CD4-positive, CD25-positive, alpha-beta regulatory T cell (primary cell): ENCODE measurements at regions not wholly inside any gene's neighbourhood (a gene's known extent, or its start where the extent isn't known, plus 50 kb on each side); places are given as distances from the start of the nearest gene placed in this dataset.
A peak's percentile ranks its signal among the peaks of the same experiment; 100 is the strongest.

Experiments
- ATAC-seq, 2 donors: fragments of 150-1000 bp; cut with Tn5 transposase; one replicate each; pipeline ENCODE4 v1.10.0; 2021; ENCODE audit warnings: low read depth in 2 of 2, moderate number of reproducible peaks in 2 of 2, moderate library complexity in 1 of 2
- DNase-seq, 3 donors: peaks; one replicate each; pipeline versions ENCODE4 v3.0.0 to v3.0.0-alpha.2; 2012 to 2022; ENCODE audit warnings: mixed read lengths in 1 of 3
- H3K27ac ChIP-seq: one replicate; pipeline ENCODE4 v1.7.0; 2013; ENCODE audit warnings: mild to moderate bottlenecking, low read length; ENCODE audit not compliant: insufficient read depth, poor library complexity, severe bottlenecking
- H3K27me3 ChIP-seq: one replicate; pipeline ENCODE4 v1.7.0; 2013; ENCODE audit warnings: low read length; ENCODE audit not compliant: control insufficient read depth, insufficient read depth
- H3K36me3 ChIP-seq: one replicate; pipeline ENCODE4 v1.7.0; 2013; ENCODE audit warnings: mild to moderate bottlenecking, low read length, moderate library complexity; ENCODE audit not compliant: control insufficient read depth, insufficient read depth
- H3K4me1 ChIP-seq: 2 replicates; pipeline ENCODE4 v1.7.0; 2013; ENCODE audit warnings: mild to moderate bottlenecking, low read length; ENCODE audit not compliant: insufficient read depth, control insufficient read depth, poor library complexity, severe bottlenecking
- H3K4me3 ChIP-seq: one replicate; pipeline ENCODE4 v1.7.0; 2013; ENCODE audit warnings: low read depth, mild to moderate bottlenecking, low read length, moderate library complexity
- H3K9me3 ChIP-seq, 2 experiments: 1 replicate in 1 of 2; 2 replicates in 1 of 2; pipeline ENCODE4 v1.7.0; 2013; ENCODE audit warnings: low read length in 2 of 2, mild to moderate bottlenecking in 1 of 2, moderate library complexity in 1 of 2; ENCODE audit not compliant: control insufficient read depth in 2 of 2
- H3K27ac Mint-ChIP-seq, 3 donors: one replicate each; pipeline ENCODE4 v1.8.0; 2020 to 2022; ENCODE audit warnings: mild to moderate bottlenecking in 3 of 3, mixed read lengths in 3 of 3, moderate library complexity in 2 of 3
- H3K27me3 Mint-ChIP-seq: one replicate; pipeline ENCODE4 v1.8.0; 2022; ENCODE audit warnings: mild to moderate bottlenecking, mixed read lengths
- H3K36me3 Mint-ChIP-seq: one replicate; pipeline ENCODE4 v1.8.0; 2020; ENCODE audit warnings: mixed read lengths
- H3K4me1 Mint-ChIP-seq, 4 donors: one replicate each; pipeline ENCODE4 v1.8.0; 2020 to 2022; ENCODE audit warnings: mixed read lengths in 4 of 4, mild to moderate bottlenecking in 1 of 4
- H3K4me3 Mint-ChIP-seq, 4 donors: one replicate each; pipeline ENCODE4 v1.8.0; 2020 to 2022; ENCODE audit warnings: mild to moderate bottlenecking in 4 of 4, mixed read lengths in 4 of 4, moderate library complexity in 3 of 4
- H3K9me3 Mint-ChIP-seq, 7 donors: one replicate each; pipeline ENCODE4 v1.8.0; 2020 to 2022; ENCODE audit warnings: mixed read lengths in 7 of 7, mild to moderate bottlenecking in 3 of 7, moderate library complexity in 2 of 7

DNA sequence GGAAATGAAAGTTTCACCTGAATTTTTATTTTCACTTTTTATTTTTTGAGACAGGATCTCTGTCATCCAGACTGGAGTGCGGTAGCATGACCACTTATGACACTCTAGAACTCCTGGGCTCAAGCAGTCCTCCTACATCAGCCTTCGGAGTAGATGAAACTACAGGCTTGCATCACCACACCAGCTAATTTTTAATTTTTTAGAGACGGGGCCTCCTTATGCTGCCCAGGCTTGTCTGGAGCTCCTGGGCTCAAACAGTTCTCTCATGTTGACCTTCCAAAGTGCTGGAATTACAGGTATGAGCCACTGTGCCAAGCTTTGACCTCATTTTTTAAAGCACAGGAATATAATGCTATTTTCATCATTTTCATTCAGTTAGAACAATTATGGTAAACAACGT is 297.0 kb upstream of the KLHL1 start:
- Mint-ChIP-seq H3K27me3 (no peaks in the 10 kb centered on the region), H3K36me3 (no peaks in the 10 kb centered on the region), H3K4me1 (no peaks in the 10 kb centered on the region), H3K9me3 (peaks cover 0 to 14% (median 2%) of the 10 kb centered on the region in 7 donors), H3K4me3 (no peak overlapping the region), H3K27ac (no peak overlapping the region)
- H3K27ac ChIP-seq: no peak overlapping the region
- H3K4me1 ChIP-seq: no peaks in the 10 kb centered on the region
- H3K27me3 ChIP-seq: no peaks in the 10 kb centered on the region
- ATAC-seq (no peak), DNase-seq (no peak)
- H3K4me3 ChIP-seq: no peak overlapping the region
- H3K36me3 ChIP-seq: no peaks in the 10 kb centered on the region
- H3K9me3 ChIP-seq: peaks cover 0 to 3% of the 10 kb centered on the region in 2 experiments

DNA sequence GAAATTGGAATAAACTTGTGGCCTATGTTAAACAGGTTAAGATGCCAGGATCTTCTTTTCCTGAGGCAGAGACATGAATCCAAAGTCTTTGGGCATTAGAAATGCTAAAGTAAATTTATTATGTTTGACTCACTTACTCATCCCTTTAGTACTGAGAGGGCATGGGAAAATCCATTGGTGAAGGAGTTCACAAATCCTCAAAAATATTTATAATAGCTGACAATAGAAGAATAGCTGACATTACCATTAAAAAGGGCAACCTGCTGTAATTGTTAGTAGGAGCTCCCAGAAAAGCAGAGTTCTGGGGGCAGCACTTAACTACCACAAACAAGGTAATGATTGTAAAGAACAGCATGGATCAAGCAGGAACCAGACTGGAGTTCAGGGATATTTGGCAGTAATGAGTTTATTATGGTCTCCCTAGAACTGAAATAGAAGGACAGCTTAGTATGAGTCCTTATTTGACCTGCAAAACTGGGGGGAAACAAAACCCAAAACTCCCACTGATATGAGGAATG is 285.8 kb upstream of the KLHL1 start:
- no peaks in the 10 kb centered on the region for H3K36me3 Mint-ChIP-seq
- ATAC-seq (no peak), DNase-seq (no peak)
- H3K27ac Mint-ChIP-seq: no peak overlapping the region
- Histone ChIP-seq H3K27ac (no peak overlapping the region), H3K9me3 (no peaks in the 10 kb centered on the region), H3K4me3 (no peak overlapping the region), H3K36me3 (no peaks in the 10 kb centered on the region), H3K27me3 (no peaks in the 10 kb centered on the region), H3K4me1 (no peaks in the 10 kb centered on the region)
- no peaks in the 10 kb centered on the region for H3K4me1 Mint-ChIP-seq
- no peaks in the 10 kb centered on the region for H3K27me3 Mint-ChIP-seq
- H3K9me3 Mint-ChIP-seq: peaks cover 3 to 32% (median 10%) of the 10 kb centered on the region in 7 donors
- H3K4me3 Mint-ChIP-seq: no peak overlapping the region

DNA sequence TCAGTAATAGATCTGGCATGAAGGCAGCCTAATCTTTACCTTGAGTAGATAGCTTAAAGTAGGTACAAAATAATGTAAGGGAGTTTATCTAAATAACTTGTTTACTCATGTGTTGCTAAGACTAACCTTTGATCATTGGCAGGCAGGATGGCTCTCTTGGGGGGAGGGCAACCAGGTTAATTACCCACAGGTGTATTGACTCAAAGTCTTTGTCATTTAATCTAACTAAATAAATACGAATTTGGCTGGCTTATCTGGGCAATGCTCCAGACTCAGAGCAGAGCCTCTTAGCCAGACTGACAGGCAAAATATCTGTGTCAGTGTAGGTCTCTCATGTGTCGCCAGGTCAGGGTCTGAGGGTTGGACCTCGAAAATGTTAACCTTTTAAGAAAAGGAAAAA is 283.4 kb upstream of the KLHL1 start:
- Mint-ChIP-seq H3K27ac (no peak overlapping the region), H3K27me3 (no peaks in the 10 kb centered on the region), H3K36me3 (no peaks in the 10 kb centered on the region), H3K4me1 (no peaks in the 10 kb centered on the region), H3K4me3 (no peak overlapping the region), H3K9me3 (peaks cover 2 to 19% (median 10%) of the 10 kb centered on the region in 7 donors)
- Histone ChIP-seq H3K4me3 (no peak overlapping the region), H3K27ac (no peak overlapping the region), H3K27me3 (no peaks in the 10 kb centered on the region), H3K9me3 (no peaks in the 10 kb centered on the region), H3K36me3 (no peaks in the 10 kb centered on the region), H3K4me1 (no peaks in the 10 kb centered on the region)
- DNase-seq: no peak
- ATAC-seq: no peak

DNA sequence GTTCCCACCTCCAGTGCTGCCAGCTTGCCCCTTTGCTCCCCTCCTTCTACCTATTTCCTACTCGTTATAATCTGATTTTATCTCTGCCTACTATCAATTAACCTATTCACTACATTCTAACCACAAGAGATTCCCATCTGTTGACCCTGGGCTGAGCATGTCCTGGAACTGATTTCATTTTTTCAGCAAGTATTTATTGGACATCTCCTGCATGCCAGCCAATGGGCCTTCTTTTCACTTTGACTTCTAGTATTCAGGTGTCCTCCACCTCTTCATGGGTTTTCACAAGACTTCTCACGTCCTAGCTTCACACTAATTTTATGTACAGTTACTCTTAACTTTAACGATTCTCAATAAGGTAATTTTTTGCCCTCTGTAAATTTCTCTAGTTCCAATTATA is 282.7 kb upstream of the KLHL1 start:
- no peaks in the 10 kb centered on the region for H3K36me3 Mint-ChIP-seq
- peaks cover 2 to 19% (median 10%) of the 10 kb centered on the region in 7 donors for H3K9me3 Mint-ChIP-seq
- no peaks in the 10 kb centered on the region for H3K27me3 ChIP-seq
- no peaks in the 10 kb centered on the region for H3K27me3 Mint-ChIP-seq
- H3K9me3 ChIP-seq: no peaks in the 10 kb centered on the region
- peak overlapping the region in 1 of 3 donors; percentile 18 for H3K27ac Mint-ChIP-seq
- H3K4me3 Mint-ChIP-seq: no peak overlapping the region
- no peaks in the 10 kb centered on the region for H3K36me3 ChIP-seq
- H3K27ac ChIP-seq: no peak overlapping the region
- no peak for DNase-seq
- H3K4me1 ChIP-seq: no peaks in the 10 kb centered on the region
- H3K4me3 ChIP-seq: no peak overlapping the region
- no peaks in the 10 kb centered on the region for H3K4me1 Mint-ChIP-seq
- ATAC-seq: no peak

DNA sequence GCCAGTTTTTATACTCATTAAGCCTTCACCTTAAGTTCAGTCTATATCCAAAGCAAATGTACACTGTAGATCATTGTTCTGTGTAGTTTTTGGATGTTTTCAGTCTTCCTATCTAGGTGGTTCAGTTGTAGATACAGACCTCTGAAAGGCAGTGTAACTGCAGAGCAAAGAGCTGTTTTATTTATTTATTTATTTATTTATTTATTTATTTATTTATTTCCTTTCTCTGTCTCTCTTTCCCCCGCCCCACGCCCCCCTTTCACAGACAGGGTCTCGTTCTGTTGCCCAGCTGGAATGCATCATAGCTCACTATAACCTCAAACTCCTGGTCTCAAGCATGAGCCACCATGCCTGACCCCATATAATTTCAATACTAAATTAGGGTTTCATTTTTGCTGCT is 281.8 kb upstream of the KLHL1 start:
- Histone ChIP-seq H3K9me3 (no peaks in the 10 kb centered on the region), H3K36me3 (no peaks in the 10 kb centered on the region), H3K4me3 (no peak overlapping the region), H3K4me1 (no peaks in the 10 kb centered on the region), H3K27me3 (no peaks in the 10 kb centered on the region), H3K27ac (no peak overlapping the region)
- Mint-ChIP-seq H3K27ac (no peak overlapping the region), H3K9me3 (peaks cover 2 to 17% (median 10%) of the 10 kb centered on the region in 7 donors), H3K4me1 (no peaks in the 10 kb centered on the region), H3K36me3 (no peaks in the 10 kb centered on the region), H3K27me3 (no peaks in the 10 kb centered on the region), H3K4me3 (no peak overlapping the region)
- ATAC-seq (no peak), DNase-seq (no peak)

DNA sequence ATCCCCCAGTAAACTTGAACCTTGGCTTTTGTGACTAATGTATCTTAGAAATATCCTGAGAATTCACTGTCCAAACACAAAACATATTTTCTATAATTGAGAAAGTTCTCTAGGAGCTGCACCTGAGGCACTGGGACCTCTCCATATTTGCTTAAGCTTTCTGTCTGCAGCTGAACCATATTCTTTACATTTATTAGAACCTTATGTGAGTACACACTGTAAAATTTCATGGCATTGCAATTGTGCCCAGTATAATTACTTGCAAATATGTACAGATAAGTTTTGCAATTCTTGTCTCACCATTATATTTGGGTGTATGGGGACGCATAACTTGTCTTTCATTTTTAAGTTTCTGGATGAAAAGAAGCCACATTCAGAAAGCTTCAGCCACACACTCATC is 280.7 kb upstream of the KLHL1 start:
- Histone ChIP-seq H3K27ac (no peak overlapping the region), H3K36me3 (no peaks in the 10 kb centered on the region), H3K4me1 (no peaks in the 10 kb centered on the region), H3K9me3 (no peaks in the 10 kb centered on the region), H3K27me3 (no peaks in the 10 kb centered on the region), H3K4me3 (no peak overlapping the region)
- H3K4me1 Mint-ChIP-seq: no peaks in the 10 kb centered on the region
- H3K27me3 Mint-ChIP-seq: no peaks in the 10 kb centered on the region
- ATAC-seq (no peak), DNase-seq (no peak)
- no peak overlapping the region for H3K27ac Mint-ChIP-seq
- peaks cover 2 to 16% (median 10%) of the 10 kb centered on the region in 7 donors for H3K9me3 Mint-ChIP-seq
- H3K4me3 Mint-ChIP-seq: no peak overlapping the region
- H3K36me3 Mint-ChIP-seq: no peaks in the 10 kb centered on the region

DNA sequence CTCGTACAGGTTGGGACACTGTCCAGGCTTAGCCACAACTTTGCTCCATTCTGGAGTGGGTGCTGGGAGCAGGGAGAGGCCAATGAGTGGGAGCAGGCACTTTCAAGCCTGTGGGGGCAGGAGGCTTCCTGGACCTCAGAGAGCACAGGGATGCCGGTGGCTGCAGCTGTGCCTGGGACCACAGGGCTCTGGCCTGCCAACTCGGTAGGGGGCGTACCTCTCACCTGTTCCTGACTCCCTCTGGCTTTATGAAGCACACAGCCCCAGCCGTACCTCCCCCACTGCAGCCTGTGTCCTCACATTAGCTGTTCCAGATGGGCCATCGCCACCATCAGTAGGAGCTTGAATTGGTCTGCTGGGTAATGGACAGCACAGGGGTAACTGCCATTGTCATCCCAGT is 278.7 kb upstream of the KLHL1 start:
- no peaks in the 10 kb centered on the region for H3K4me1 ChIP-seq
- no peak overlapping the region for H3K27ac ChIP-seq
- H3K4me3 ChIP-seq: no peak overlapping the region
- no peaks in the 10 kb centered on the region for H3K27me3 Mint-ChIP-seq
- no peaks in the 10 kb centered on the region for H3K9me3 ChIP-seq
- ATAC-seq: no peak
- H3K36me3 ChIP-seq: no peaks in the 10 kb centered on the region
- peaks cover 2 to 10% (median 7%) of the 10 kb centered on the region in 7 donors for H3K9me3 Mint-ChIP-seq
- H3K27ac Mint-ChIP-seq: no peak overlapping the region
- no peaks in the 10 kb centered on the region for H3K36me3 Mint-ChIP-seq
- H3K4me1 Mint-ChIP-seq: no peaks in the 10 kb centered on the region
- no peaks in the 10 kb centered on the region for H3K27me3 ChIP-seq
- H3K4me3 Mint-ChIP-seq: no peak overlapping the region
- DNase-seq: no peak

DNA sequence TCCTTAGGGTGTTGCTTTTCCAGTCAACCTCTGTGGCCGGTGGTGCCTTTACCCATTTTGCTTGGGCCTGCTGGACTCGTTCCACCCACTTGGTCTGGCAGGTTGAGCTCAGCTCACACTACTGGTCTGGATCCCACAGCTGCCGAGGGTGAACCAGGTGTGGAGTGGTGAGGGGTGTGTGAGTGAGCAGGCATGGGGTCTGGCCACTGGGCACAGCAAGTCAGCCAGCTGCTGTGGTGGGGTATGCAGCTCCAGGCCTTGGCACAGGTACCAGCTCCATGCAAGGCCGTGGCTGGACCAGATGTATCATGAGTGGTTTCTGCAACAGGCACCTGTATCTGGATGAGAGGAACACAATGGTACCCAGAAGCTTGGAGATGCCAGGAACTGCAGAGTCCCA is 277.6 kb upstream of the KLHL1 start:
- peaks cover 0 to 2% of the 10 kb centered on the region in 2 experiments for H3K9me3 ChIP-seq
- ATAC-seq: no peak
- Mint-ChIP-seq H3K9me3 (peaks cover 0 to 6% (median 2%) of the 10 kb centered on the region in 7 donors), H3K4me3 (no peak overlapping the region), H3K4me1 (no peaks in the 10 kb centered on the region), H3K27me3 (no peaks in the 10 kb centered on the region), H3K27ac (no peak overlapping the region), H3K36me3 (no peaks in the 10 kb centered on the region)
- no peak for DNase-seq
- no peaks in the 10 kb centered on the region for H3K27me3 ChIP-seq
- no peaks in the 10 kb centered on the region for H3K36me3 ChIP-seq
- no peak overlapping the region for H3K4me3 ChIP-seq
- no peaks in the 10 kb centered on the region for H3K4me1 ChIP-seq
- H3K27ac ChIP-seq: no peak overlapping the region
